H9 (cell line): ENCODE measurements at regions not wholly inside any gene's neighbourhood (a gene's known extent, or its start where the extent isn't known, plus 50 kb on each side); places are given as distances from the start of the nearest gene placed in this dataset.

Experiments
- DNase-seq: peaks from one replicate; pipeline ENCODE4 v3.0.0-alpha.2; 2017
- H2AFZ ChIP-seq: one replicate; pipeline ENCODE4 v1.6.1; 2013; ENCODE audit warnings: mild to moderate bottlenecking, low read length, control low read depth, moderate library complexity
- H2AK5ac ChIP-seq: 2 replicates; pipeline ENCODE4 v1.6.1; 2013; ENCODE audit warnings: low read length, control low read depth, mixed read lengths; ENCODE audit not compliant: insufficient read length
- H2BK120ac ChIP-seq: one replicate; pipeline ENCODE4 v1.6.1; 2013; ENCODE audit warnings: low read depth, mild to moderate bottlenecking, low read length, control low read depth, inconsistent platforms; ENCODE audit not compliant: poor library complexity, severe bottlenecking
- H2BK12ac ChIP-seq: 2 replicates; pipeline ENCODE4 v1.6.1; 2013; ENCODE audit warnings: low read length, control low read depth, mixed read lengths, low read depth; ENCODE audit not compliant: insufficient read length
- H2BK15ac ChIP-seq: 2 replicates; pipeline ENCODE4 v1.6.1; 2013; ENCODE audit warnings: low read depth, low read length, control low read depth
- H2BK20ac ChIP-seq: one replicate; pipeline ENCODE4 v1.6.1; 2013; ENCODE audit warnings: low read depth, mild to moderate bottlenecking, low read length, control low read depth, inconsistent platforms; ENCODE audit not compliant: poor library complexity, severe bottlenecking
- H2BK5ac ChIP-seq: 2 replicates; pipeline ENCODE4 v1.6.1; 2013; ENCODE audit warnings: low read length, control low read depth, mixed read lengths; ENCODE audit not compliant: insufficient read length
- H3K14ac ChIP-seq: 2 replicates; pipeline ENCODE4 v1.6.1; 2013; ENCODE audit warnings: low read length, control low read depth; ENCODE audit not compliant: insufficient read depth
- H3K18ac ChIP-seq: 2 replicates; pipeline ENCODE4 v1.6.1; 2013; ENCODE audit warnings: low read depth, mild to moderate bottlenecking, mixed read lengths, low read length, control low read depth; ENCODE audit not compliant: insufficient read length
- H3K23ac ChIP-seq: 2 replicates; pipeline ENCODE4 v1.6.1; 2013; ENCODE audit warnings: low read length, control low read depth, mixed read lengths, low read depth; ENCODE audit not compliant: insufficient read length
- H3K23me2 ChIP-seq: 2 replicates; pipeline ENCODE4 v1.6.1; 2013; ENCODE audit warnings: low read depth, mild to moderate bottlenecking, mixed read lengths, low read length, control low read depth; ENCODE audit not compliant: insufficient read length, poor library complexity, severe bottlenecking
- H3K27ac ChIP-seq: 2 replicates; pipeline ENCODE4 v1.5.1; 2013; ENCODE audit warnings: low read length, control low read depth, mixed read lengths, low read depth; ENCODE audit not compliant: insufficient read length
- H3K27me3 ChIP-seq: 2 replicates; pipeline ENCODE4 v1.6.1; 2013; ENCODE audit warnings: low read length, control low read depth, inconsistent platforms; ENCODE audit not compliant: insufficient read depth
- H3K4ac ChIP-seq: 2 replicates; pipeline ENCODE4 v1.6.1; 2013; ENCODE audit warnings: low read depth, mild to moderate bottlenecking, control low read depth, inconsistent platforms, low read length, moderate library complexity
- H3K4me1 ChIP-seq: 2 replicates; pipeline ENCODE4 v1.6.1; 2013; ENCODE audit warnings: low read length, control low read depth, inconsistent platforms; ENCODE audit not compliant: insufficient read depth
- H3K4me2 ChIP-seq: 2 replicates; pipeline ENCODE4 v1.6.1; 2013; ENCODE audit warnings: low read length, control low read depth, mixed read lengths; ENCODE audit not compliant: insufficient read length, insufficient read depth
- H3K56ac ChIP-seq: 2 replicates; pipeline ENCODE4 v1.6.1; 2013; ENCODE audit warnings: low read depth, mild to moderate bottlenecking, mixed read lengths, low read length, control low read depth; ENCODE audit not compliant: insufficient read length
- H3K79me1 ChIP-seq: 2 replicates; pipeline ENCODE4 v1.6.1; 2013; ENCODE audit warnings: low read depth, mild to moderate bottlenecking, moderate library complexity, low read length, control low read depth, inconsistent platforms; ENCODE audit not compliant: insufficient read depth, poor library complexity, severe bottlenecking
- H3K79me2 ChIP-seq: 2 replicates; pipeline ENCODE4 v1.6.1; 2013; ENCODE audit warnings: low read length, control low read depth, inconsistent platforms; ENCODE audit not compliant: insufficient read depth
- H3K9ac ChIP-seq: 2 replicates; pipeline ENCODE4 v1.6.1; 2013; ENCODE audit warnings: low read length, control low read depth, mixed read lengths; ENCODE audit not compliant: insufficient read length; ENCODE audit errors: extremely low read depth
- H3K9me3 ChIP-seq: one replicate; pipeline ENCODE4 v1.6.1; 2013; ENCODE audit warnings: low read depth, low read length, inconsistent platforms; ENCODE audit not compliant: control insufficient read depth
- H3T11ph ChIP-seq: one replicate; pipeline ENCODE4 v1.6.1; 2013; ENCODE audit warnings: mild to moderate bottlenecking, low read length, control low read depth, inconsistent platforms
- H4K20me1 ChIP-seq: one replicate; pipeline ENCODE4 v1.6.1; 2013; ENCODE audit not compliant: control insufficient read depth, insufficient read length, insufficient read depth
- H4K5ac ChIP-seq: 2 replicates; pipeline ENCODE4 v1.6.1; 2013; ENCODE audit warnings: low read depth, mild to moderate bottlenecking, mixed read lengths, low read length, control low read depth; ENCODE audit not compliant: insufficient read length
- H4K8ac ChIP-seq: replicated peaks from 2 replicates; pipeline ENCODE4 v1.6.1; 2013; ENCODE audit warnings: low read length, control low read depth, mixed read lengths, low read depth; ENCODE audit not compliant: insufficient read length
- H4K91ac ChIP-seq: 2 replicates; pipeline ENCODE4 v1.6.1; 2013; ENCODE audit warnings: low read depth, mild to moderate bottlenecking, moderate library complexity, mixed read lengths, low read length, control low read depth; ENCODE audit not compliant: insufficient read length
- H3K27ac Mint-ChIP-seq, 3 experiments: 2 replicates in 2 of 3; 3 replicates in 1 of 3; pipeline ENCODE4 v1.8.0; 2020 to 2021; ENCODE audit warnings: mixed read lengths in 3 of 3, mild to moderate bottlenecking in 1 of 3, moderate library complexity in 1 of 3
- H3K27me3 Mint-ChIP-seq: 2 replicates; pipeline ENCODE4 v1.8.0; 2021; ENCODE audit warnings: low read depth, mild to moderate bottlenecking, moderate library complexity, mixed read lengths
- H3K36me3 Mint-ChIP-seq, 3 experiments: 2 replicates in 2 of 3; 3 replicates in 1 of 3; pipeline ENCODE4 v1.8.0; 2020 to 2021; ENCODE audit warnings: low read depth in 3 of 3, mixed read lengths in 3 of 3; ENCODE audit not compliant: insufficient read depth in 1 of 3
- H3K4me1 Mint-ChIP-seq, 2 experiments: 2 replicates each; pipeline ENCODE4 v1.8.0; 2020; ENCODE audit warnings: mixed read lengths in 2 of 2
- H3K4me3 Mint-ChIP-seq, 2 experiments: 2 replicates in 1 of 2; 3 replicates in 1 of 2; pipeline ENCODE4 v1.8.0; 2020 to 2021; ENCODE audit warnings: mild to moderate bottlenecking in 2 of 2, mixed read lengths in 2 of 2, moderate library complexity in 1 of 2
- H3K9me3 Mint-ChIP-seq, 2 experiments: 2 replicates in 1 of 2; 3 replicates in 1 of 2; pipeline ENCODE4 v1.8.0; 2020; ENCODE audit warnings: mild to moderate bottlenecking in 2 of 2, mixed read lengths in 2 of 2, moderate library complexity in 1 of 2
- WGBS: extraction: QIAGEN DNeasy Blood & Tissue Kit; methylation state at CpG from one replicate; pipeline ENCODE4 v1.1.7; 2013; ENCODE audit warnings: missing lambda C conversion rate, low lambda C conversion rate, mixed read lengths; ENCODE audit not compliant: insufficient read length; ENCODE audit errors: extremely low coverage; 5-methylcytosine and 5-hydroxymethylcytosine counted together
- TF ChIP-seq, protein P1 (sequence below): fragments of 200-600 bp; sonication (generic); conservative IDR thresholded peaks from 3 replicates; pipeline ENCODE4 v1.8.0; 2021; ENCODE audit warnings: antibody characterized with exemption, mild to moderate bottlenecking

DNA sequence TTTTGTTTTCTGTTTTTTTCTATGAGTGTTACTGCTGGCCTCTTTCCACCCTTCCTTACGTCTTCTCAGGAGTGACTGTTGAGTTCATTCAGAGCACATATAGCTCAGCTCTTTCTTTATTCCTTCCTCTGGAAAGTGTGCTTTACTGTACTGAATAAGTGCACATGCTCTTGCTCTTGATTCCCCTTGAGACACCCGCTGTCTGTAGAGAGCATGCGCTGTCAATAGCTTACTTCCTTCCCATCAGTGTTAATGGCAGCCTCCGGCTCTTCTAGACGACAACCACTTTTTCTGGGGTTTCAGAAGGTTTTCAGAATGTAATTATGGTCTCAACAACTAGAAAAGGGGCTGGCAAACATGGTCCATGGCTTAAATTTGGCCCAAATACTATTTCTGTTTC is 504.9 kb downstream of the C4orf33 start:
- Histone ChIP-seq H3K27ac (no peak overlapping the region), H2BK5ac (no peak overlapping the region), H3K9me3 (no peaks in the 10 kb centered on the region), H3K4me2 (no peak overlapping the region), H3T11ph (no peak overlapping the region), H4K8ac (no peak overlapping the region), H2AK5ac (no peak overlapping the region), H2AFZ (no peak overlapping the region), H3K79me1 (no peaks in the 10 kb centered on the region), H3K14ac (no peak overlapping the region; the same call in 1 of the 2 replicates), H3K79me2 (no peaks in the 10 kb centered on the region), H2BK12ac (no peak overlapping the region), H3K23me2 (no peaks in the 10 kb centered on the region), H3K56ac (no peak overlapping the region), H3K18ac (no peak overlapping the region), H3K4ac (no peak overlapping the region), H4K91ac (no peak overlapping the region), H3K23ac (no peak overlapping the region), H2BK120ac (no peak overlapping the region), H3K9ac (no peak overlapping the region), H4K20me1 (no peaks in the 10 kb centered on the region), H3K4me1 (no peaks in the 10 kb centered on the region), H4K5ac (no peak overlapping the region), H3K27me3 (no peaks in the 10 kb centered on the region), H2BK20ac (no peak overlapping the region), H2BK15ac (no peak overlapping the region)
- DNase-seq: no peak
- Mint-ChIP-seq H3K27me3 (no peaks in the 10 kb centered on the region), H3K9me3 (no peaks in the 10 kb centered on the region), H3K4me3 (no peak overlapping the region), H3K4me1 (no peaks in the 10 kb centered on the region), H3K27ac (no peak overlapping the region), H3K36me3 (no peaks in the 10 kb centered on the region; a peak in 1 of 7 replicates)
- WGBS: no CpG with 5 or more reads among the region's 5 CpGs
- TF ChIP-seq, protein P1, sequence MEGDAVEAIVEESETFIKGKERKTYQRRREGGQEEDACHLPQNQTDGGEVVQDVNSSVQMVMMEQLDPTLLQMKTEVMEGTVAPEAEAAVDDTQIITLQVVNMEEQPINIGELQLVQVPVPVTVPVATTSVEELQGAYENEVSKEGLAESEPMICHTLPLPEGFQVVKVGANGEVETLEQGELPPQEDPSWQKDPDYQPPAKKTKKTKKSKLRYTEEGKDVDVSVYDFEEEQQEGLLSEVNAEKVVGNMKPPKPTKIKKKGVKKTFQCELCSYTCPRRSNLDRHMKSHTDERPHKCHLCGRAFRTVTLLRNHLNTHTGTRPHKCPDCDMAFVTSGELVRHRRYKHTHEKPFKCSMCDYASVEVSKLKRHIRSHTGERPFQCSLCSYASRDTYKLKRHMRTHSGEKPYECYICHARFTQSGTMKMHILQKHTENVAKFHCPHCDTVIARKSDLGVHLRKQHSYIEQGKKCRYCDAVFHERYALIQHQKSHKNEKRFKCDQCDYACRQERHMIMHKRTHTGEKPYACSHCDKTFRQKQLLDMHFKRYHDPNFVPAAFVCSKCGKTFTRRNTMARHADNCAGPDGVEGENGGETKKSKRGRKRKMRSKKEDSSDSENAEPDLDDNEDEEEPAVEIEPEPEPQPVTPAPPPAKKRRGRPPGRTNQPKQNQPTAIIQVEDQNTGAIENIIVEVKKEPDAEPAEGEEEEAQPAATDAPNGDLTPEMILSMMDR: no peak
